ENCODE measurements at regions not wholly inside any gene's neighbourhood (a gene's known extent, or its start where the extent isn't known, plus 50 kb on each side); places are given as distances from the start of the nearest gene placed in this dataset.

GRCh38 chr1:163785868-163786405, 464.2 kb downstream of the NUF2 start:
- H3K9me3 Mint-ChIP-seq (ENCODE audit: unreplicated experiment) = peaks cover 3% of the 10 kb centered on the region
- no peaks in the 10 kb centered on the region for H3K27me3 Mint-ChIP-seq (ENCODE audit: unreplicated experiment)
- no peak overlapping the region for H3K4me3 Mint-ChIP-seq (ENCODE audit: unreplicated experiment)
- no peak overlapping the region for H3K27ac Mint-ChIP-seq (ENCODE audit: unreplicated experiment)
- no peak for TF ChIP-seq CTCF (IDR thresholded peaks at IDR 0.05)
- DNase-seq (ENCODE audit: extremely low spot score, unreplicated experiment) = no peak
- H3K36me3 Mint-ChIP-seq (ENCODE audit: unreplicated experiment) = no peaks in the 10 kb centered on the region
- H3K4me1 Mint-ChIP-seq (ENCODE audit: unreplicated experiment) = no peaks in the 10 kb centered on the region

GRCh38 chr1:163789911-163790310, 468.2 kb downstream of the NUF2 start:
- H3K4me3 Mint-ChIP-seq (ENCODE audit: unreplicated experiment) = no peak overlapping the region
- TF ChIP-seq CTCF (IDR thresholded peaks at IDR 0.05) = no peak
- DNase-seq (ENCODE audit: extremely low spot score, unreplicated experiment) = no peak
- no peaks in the 10 kb centered on the region for H3K4me1 Mint-ChIP-seq (ENCODE audit: unreplicated experiment)
- H3K27ac Mint-ChIP-seq (ENCODE audit: unreplicated experiment) = no peak overlapping the region
- no peaks in the 10 kb centered on the region for H3K9me3 Mint-ChIP-seq (ENCODE audit: unreplicated experiment)
- H3K36me3 Mint-ChIP-seq (ENCODE audit: unreplicated experiment) = no peaks in the 10 kb centered on the region
- H3K27me3 Mint-ChIP-seq (ENCODE audit: unreplicated experiment) = no peaks in the 10 kb centered on the region

- H3K4me3 Mint-ChIP-seq (ENCODE audit: unreplicated experiment) = no peak overlapping the region
- no peaks in the 10 kb centered on the region for H3K36me3 Mint-ChIP-seq (ENCODE audit: unreplicated experiment)
- no peak for TF ChIP-seq CTCF (IDR thresholded peaks at IDR 0.05)
- no peaks in the 10 kb centered on the region for H3K4me1 Mint-ChIP-seq (ENCODE audit: unreplicated experiment)
- H3K27ac Mint-ChIP-seq (ENCODE audit: unreplicated experiment) = no peak overlapping the region
- H3K27me3 Mint-ChIP-seq (ENCODE audit: unreplicated experiment) = no peaks in the 10 kb centered on the region
- no peak for DNase-seq (ENCODE audit: extremely low spot score, unreplicated experiment)
- H3K9me3 Mint-ChIP-seq (ENCODE audit: unreplicated experiment) = no peaks in the 10 kb centered on the region
Measured at GRCh38 chr1:163794551-163794950, 472.8 kb downstream of the NUF2 start.

- H3K27ac Mint-ChIP-seq (ENCODE audit: unreplicated experiment) = no peak overlapping the region
- H3K4me3 Mint-ChIP-seq (ENCODE audit: unreplicated experiment) = no peak overlapping the region
- no peak for TF ChIP-seq CTCF (IDR thresholded peaks at IDR 0.05)
- no peaks in the 10 kb centered on the region for H3K4me1 Mint-ChIP-seq (ENCODE audit: unreplicated experiment)
- no peaks in the 10 kb centered on the region for H3K36me3 Mint-ChIP-seq (ENCODE audit: unreplicated experiment)
- H3K9me3 Mint-ChIP-seq (ENCODE audit: unreplicated experiment) = no peaks in the 10 kb centered on the region
- DNase-seq (ENCODE audit: extremely low spot score, unreplicated experiment) = no peak
- no peaks in the 10 kb centered on the region for H3K27me3 Mint-ChIP-seq (ENCODE audit: unreplicated experiment)
Measured at GRCh38 chr1:163796394-163796821, 474.7 kb downstream of the NUF2 start.

GRCh38 chr1:163797816-163798215, 476.1 kb downstream of the NUF2 start:
- no peak for TF ChIP-seq CTCF (IDR thresholded peaks at IDR 0.05)
- no peaks in the 10 kb centered on the region for H3K4me1 Mint-ChIP-seq (ENCODE audit: unreplicated experiment)
- no peaks in the 10 kb centered on the region for H3K36me3 Mint-ChIP-seq (ENCODE audit: unreplicated experiment)
- no peaks in the 10 kb centered on the region for H3K9me3 Mint-ChIP-seq (ENCODE audit: unreplicated experiment)
- no peak for DNase-seq (ENCODE audit: extremely low spot score, unreplicated experiment)
- no peak overlapping the region for H3K4me3 Mint-ChIP-seq (ENCODE audit: unreplicated experiment)
- no peak overlapping the region for H3K27ac Mint-ChIP-seq (ENCODE audit: unreplicated experiment)
- no peaks in the 10 kb centered on the region for H3K27me3 Mint-ChIP-seq (ENCODE audit: unreplicated experiment)
